Activated T-helper 2 cell treated with anti-CD3 and anti-CD28 coated beads, Interferon-gamma antibody, Interleukin-2, Interleukin-4, amounts not matched to agents 10 μg/mL and 5 μg/mL and 100 μg/mL, durations not matched to agents 14 hours and 24 hours and 36 hours (primary cell): ENCODE measurements at regions not wholly inside any gene's neighbourhood (a gene's known extent, or its start where the extent isn't known, plus 50 kb on each side); places are given as distances from the start of the nearest gene placed in this dataset.
"Not testable (repeated sequence)": the region's sequence is repeated elsewhere in the genome, so short reads cannot be mapped to it uniquely, and the experiment has no call there.

Experiments
- DNase-seq: peaks from one replicate; pipeline ENCODE4 v3.0.0; 2021; ENCODE audit warnings: low spot score
- H3K27ac Mint-ChIP-seq: one replicate; pipeline ENCODE4 v1.8.0; 2021; ENCODE audit warnings: mixed read lengths
- H3K27me3 Mint-ChIP-seq: one replicate; pipeline ENCODE4 v1.8.0; 2021; ENCODE audit warnings: low read depth, mixed read lengths
- H3K36me3 Mint-ChIP-seq: one replicate; pipeline ENCODE4 v1.8.0; 2021; ENCODE audit warnings: low read depth, mixed read lengths
- H3K4me1 Mint-ChIP-seq: one replicate; pipeline ENCODE4 v1.8.0; 2021; ENCODE audit warnings: low read depth, mixed read lengths
- H3K4me3 Mint-ChIP-seq: one replicate; pipeline ENCODE4 v1.8.0; 2021; ENCODE audit warnings: low read depth, mild to moderate bottlenecking, moderate library complexity, mixed read lengths
- H3K9me3 Mint-ChIP-seq: one replicate; pipeline ENCODE4 v1.8.0; 2021; ENCODE audit warnings: mixed read lengths
- intact Hi-C: fragments of 100-400 bp; cut with micrococcal nuclease; formaldehyde crosslinking; loops from one replicate; pipeline ENCODE4 v1.15.1; 2023

- Mint-ChIP-seq H3K27me3 (peaks cover 2% of the 10 kb centered on the region), H3K36me3 (no peaks in the 10 kb centered on the region), H3K27ac (no peak overlapping the region), H3K9me3 (peaks cover 15% of the 10 kb centered on the region), H3K4me3 (no peak overlapping the region), H3K4me1 (peaks cover 11% of the 10 kb centered on the region)
- no peak for DNase-seq
- intact Hi-C loops = loop anchor here (5.0 to 10.0 kb wide), 2 partner anchors 37 to 400 kb away; partner anchors contain the start of gene CLECL1
Measured at GRCh38 chr12:9334964-9335363, 126.8 kb upstream of the PZP start.

GRCh38 chr12:9334041-9334692 is 126.0 kb upstream of the PZP start:
- Mint-ChIP-seq H3K36me3 (no peaks in the 10 kb centered on the region), H3K27ac (no peak overlapping the region), H3K4me3 (no peak overlapping the region), H3K9me3 (peaks cover 15% of the 10 kb centered on the region), H3K4me1 (peaks cover 11% of the 10 kb centered on the region), H3K27me3 (peaks cover 2% of the 10 kb centered on the region)
- intact Hi-C loops = loop anchor here (5.0 to 10.0 kb wide), 2 partner anchors 38 to 401 kb away; partner anchors contain the start of gene CLECL1
- no peak for DNase-seq

GRCh38 chr12:9333161-9333560 is 125.0 kb upstream of the PZP start:
- Mint-ChIP-seq H3K36me3 (no peaks in the 10 kb centered on the region), H3K27me3 (peaks cover under 1% of the 10 kb centered on the region)

GRCh38 chr12:9332564-9332963 is 124.4 kb upstream of the PZP start:
- Mint-ChIP-seq H3K9me3 (peaks cover 13% of the 10 kb centered on the region), H3K27ac (no peak overlapping the region), H3K27me3 (no peaks in the 10 kb centered on the region), H3K4me1 (peaks cover 12% of the 10 kb centered on the region), H3K4me3 (no peak overlapping the region), H3K36me3 (no peaks in the 10 kb centered on the region)
- intact Hi-C loops = loop anchor here (5.0 to 10.0 kb wide), 2 partner anchors 40 to 402 kb away; partner anchors contain the start of gene CLECL1
- no peak for DNase-seq

More at GRCh38 chr12:9333161-9333560, 125.0 kb upstream of the PZP start:
- intact Hi-C loops = loop anchor here (5.0 to 10.0 kb wide), 2 partner anchors 39 to 402 kb away; partner anchors contain the start of gene CLECL1
- no peak for DNase-seq
- Mint-ChIP-seq H3K9me3 (peaks cover 15% of the 10 kb centered on the region), H3K4me3 (no peak overlapping the region), H3K27ac (no peak overlapping the region), H3K4me1 (peaks cover 11% of the 10 kb centered on the region)

GRCh38 chr12:9331218-9331626 is 123.0 kb upstream of the PZP start:
- intact Hi-C loops = loop anchor here (1.0 to 10.0 kb wide), 3 partner anchors 41 to 404 kb away; partner anchors contain the start of gene CLECL1
- Mint-ChIP-seq H3K4me1 (peaks cover 17% of the 10 kb centered on the region), H3K36me3 (no peaks in the 10 kb centered on the region), H3K9me3 (peaks cover 2% of the 10 kb centered on the region), H3K4me3 (no peak overlapping the region), H3K27me3 (no peaks in the 10 kb centered on the region), H3K27ac (no peak overlapping the region)
- DNase-seq = peak; percentile 49

- DNase-seq = no peak
- Mint-ChIP-seq H3K27ac (no peak overlapping the region), H3K36me3 (no peaks in the 10 kb centered on the region), H3K27me3 (no peaks in the 10 kb centered on the region), H3K9me3 (no peaks in the 10 kb centered on the region), H3K4me3 (no peak overlapping the region), H3K4me1 (peaks cover 17% of the 10 kb centered on the region)
- intact Hi-C loops = no loop called here
Measured at GRCh38 chr12:9329019-9329418, 120.8 kb upstream of the PZP start.

GRCh38 chr12:9328065-9328464 is 119.9 kb upstream of the PZP start:
- Mint-ChIP-seq H3K9me3 (no peaks in the 10 kb centered on the region), H3K36me3 (no peaks in the 10 kb centered on the region), H3K4me3 (no peak overlapping the region), H3K27ac (no peak overlapping the region), H3K27me3 (no peaks in the 10 kb centered on the region), H3K4me1 (peaks cover 17% of the 10 kb centered on the region)
- no peak for DNase-seq
- intact Hi-C loops = no loop called here

- no peak for DNase-seq
- Mint-ChIP-seq H3K9me3 (no peaks in the 10 kb centered on the region), H3K4me1 (peaks cover 13% of the 10 kb centered on the region), H3K27me3 (no peaks in the 10 kb centered on the region), H3K27ac (no peak overlapping the region), H3K4me3 (no peak overlapping the region), H3K36me3 (no peaks in the 10 kb centered on the region)
- intact Hi-C loops = no loop called here
Measured at GRCh38 chr12:9327320-9327719, 119.1 kb upstream of the PZP start.

- not testable (repeated sequence) for H3K27ac Mint-ChIP-seq, H3K4me3 Mint-ChIP-seq, H3K36me3 Mint-ChIP-seq
Measured at GRCh38 chr12:9326849-9327248, 118.7 kb upstream of the PZP start.

GRCh38 chr12:9326085-9326484 is 117.9 kb upstream of the PZP start:
- no peak overlapping the region for H3K4me3 Mint-ChIP-seq
- no peaks in the 10 kb centered on the region for H3K36me3 Mint-ChIP-seq
- DNase-seq = no peak
- H3K4me1 Mint-ChIP-seq = peaks cover 7% of the 10 kb centered on the region
- H3K9me3 Mint-ChIP-seq = no peaks in the 10 kb centered on the region
- intact Hi-C loops = no loop called here
- H3K27me3 Mint-ChIP-seq = no peaks in the 10 kb centered on the region
- H3K27ac Mint-ChIP-seq = no peak overlapping the region

More at GRCh38 chr12:9326849-9327248, 118.7 kb upstream of the PZP start:
- H3K4me1 Mint-ChIP-seq = peaks cover 10% of the 10 kb centered on the region
- H3K9me3 Mint-ChIP-seq, intact Hi-C loops, DNase-seq, H3K27me3 Mint-ChIP-seq: not testable (repeated sequence)

GRCh38 chr12:9325471-9325870 is 117.3 kb upstream of the PZP start:
- Mint-ChIP-seq H3K27ac (no peak overlapping the region), H3K36me3 (no peaks in the 10 kb centered on the region), H3K9me3 (no peaks in the 10 kb centered on the region), H3K4me1 (peaks cover 6% of the 10 kb centered on the region), H3K4me3 (no peak overlapping the region), H3K27me3 (no peaks in the 10 kb centered on the region)
- no peak for DNase-seq
- intact Hi-C loops = no loop called here

- no peaks in the 10 kb centered on the region for H3K36me3 Mint-ChIP-seq
- intact Hi-C loops = no loop called here
- H3K27ac Mint-ChIP-seq = no peak overlapping the region
- no peaks in the 10 kb centered on the region for H3K9me3 Mint-ChIP-seq
- peaks cover 6% of the 10 kb centered on the region for H3K4me1 Mint-ChIP-seq
- no peak overlapping the region for H3K4me3 Mint-ChIP-seq
- DNase-seq = no peak
- H3K27me3 Mint-ChIP-seq = no peaks in the 10 kb centered on the region
Measured at GRCh38 chr12:9324782-9325181, 116.6 kb upstream of the PZP start.

GRCh38 chr12:9323144-9323681 is 115.0 kb upstream of the PZP start:
- no peaks in the 10 kb centered on the region for H3K9me3 Mint-ChIP-seq
- intact Hi-C loops = no loop called here
- no peak overlapping the region for H3K27ac Mint-ChIP-seq
- H3K4me1 Mint-ChIP-seq = peaks cover 7% of the 10 kb centered on the region
- H3K36me3 Mint-ChIP-seq = no peaks in the 10 kb centered on the region
- H3K4me3 Mint-ChIP-seq = no peak overlapping the region
- H3K27me3 Mint-ChIP-seq = no peaks in the 10 kb centered on the region
- no peak for DNase-seq
